ENCODE measurements at regions not wholly inside any gene's neighbourhood (a gene's known extent, or its start where the extent isn't known, plus 50 kb on each side); places are given as distances from the start of the nearest gene placed in this dataset.
"Not testable (repeated sequence)": the region's sequence is repeated elsewhere in the genome, so short reads cannot be mapped to it uniquely, and the experiment has no call there.

DNA sequence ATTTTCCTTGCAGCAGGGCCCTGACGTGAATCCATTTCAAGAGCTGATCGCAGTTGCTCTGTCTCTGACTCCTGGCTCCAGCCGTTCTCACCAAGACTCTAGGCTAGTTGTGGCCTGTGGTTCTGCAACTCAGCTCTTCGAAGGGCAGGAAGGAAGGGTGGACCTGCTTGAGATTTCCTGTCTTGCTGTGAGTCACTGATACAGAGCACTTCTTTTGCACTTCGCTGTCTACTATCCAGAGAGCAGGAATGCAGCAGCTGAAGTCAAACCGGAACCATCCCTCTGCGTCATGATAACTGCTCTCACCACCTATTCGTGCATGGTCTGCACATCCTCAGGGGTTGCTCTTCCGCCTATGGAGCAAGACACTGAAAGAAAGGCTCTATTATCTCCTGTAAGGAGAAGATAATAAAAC, 59.7 kb downstream of the RAP2B start:
- intact Hi-C loops (cut with DNase I) = no loop called here
- peak; percentile 67 for DNase-seq

GRCh38 chr3:153226877-153227276, 64.9 kb downstream of the RAP2B start:
- intact Hi-C loops (cut with DNase I); ATAC-seq (ENCODE audit: poor library complexity): not testable (repeated sequence)

More for the DNA sequence above, 59.7 kb downstream of the RAP2B start:
- peak; percentile 94 for ATAC-seq (ENCODE audit: poor library complexity)

GRCh38 chr3:153230427-153230826, 68.4 kb downstream of the RAP2B start:
- intact Hi-C loops (cut with DNase I); DNase-seq; ATAC-seq (ENCODE audit: poor library complexity): not testable (repeated sequence)

More at GRCh38 chr3:153226877-153227276, 64.9 kb downstream of the RAP2B start:
- DNase-seq = not testable (repeated sequence)

- DNase-seq; ATAC-seq (ENCODE audit: poor library complexity); intact Hi-C loops (cut with DNase I): not testable (repeated sequence)
These were observed 69.2 kb downstream of the RAP2B start for GRCh38 chr3:153231245-153231644.

DNA sequence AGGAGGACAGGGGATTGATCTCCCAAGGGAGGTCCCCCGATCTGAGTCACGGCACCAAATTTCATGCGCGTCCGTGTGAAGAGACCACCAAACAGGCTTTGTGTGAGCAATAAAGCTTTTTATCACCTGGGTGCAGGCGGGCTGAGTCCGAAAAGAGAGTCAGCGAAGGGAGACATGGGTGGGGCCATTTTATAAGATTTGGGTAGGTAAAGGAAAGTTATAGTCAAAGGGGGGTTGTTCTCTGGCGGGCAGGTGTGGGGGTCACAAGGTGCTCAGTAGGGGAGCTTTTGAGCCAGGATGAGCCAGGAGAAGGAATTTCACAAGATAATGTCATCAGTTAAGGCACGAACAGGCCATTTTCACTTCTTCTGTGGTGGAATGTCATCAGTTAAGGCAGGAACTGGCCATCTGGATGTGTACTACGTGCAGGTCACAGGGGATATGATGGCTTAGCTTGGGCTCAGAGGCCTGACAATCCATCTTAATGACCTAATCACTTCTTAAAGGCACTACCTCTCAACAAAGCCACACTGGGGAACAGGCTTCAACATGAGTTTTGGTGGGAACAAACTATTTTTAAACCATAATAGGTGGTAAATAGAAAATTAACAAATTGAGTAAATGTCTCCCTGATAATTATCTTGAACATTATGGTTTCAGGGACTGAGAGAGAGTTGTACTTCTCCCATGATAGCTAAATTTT, 70.2 kb downstream of the RAP2B start:
- intact Hi-C loops (cut with DNase I); ATAC-seq (ENCODE audit: poor library complexity); DNase-seq: not testable (repeated sequence)

- intact Hi-C loops (cut with DNase I) = no loop called here
- ATAC-seq (ENCODE audit: poor library complexity) (no peak), DNase-seq (no peak)
These were observed 70.8 kb downstream of the RAP2B start for GRCh38 chr3:153232851-153233271.

DNA sequence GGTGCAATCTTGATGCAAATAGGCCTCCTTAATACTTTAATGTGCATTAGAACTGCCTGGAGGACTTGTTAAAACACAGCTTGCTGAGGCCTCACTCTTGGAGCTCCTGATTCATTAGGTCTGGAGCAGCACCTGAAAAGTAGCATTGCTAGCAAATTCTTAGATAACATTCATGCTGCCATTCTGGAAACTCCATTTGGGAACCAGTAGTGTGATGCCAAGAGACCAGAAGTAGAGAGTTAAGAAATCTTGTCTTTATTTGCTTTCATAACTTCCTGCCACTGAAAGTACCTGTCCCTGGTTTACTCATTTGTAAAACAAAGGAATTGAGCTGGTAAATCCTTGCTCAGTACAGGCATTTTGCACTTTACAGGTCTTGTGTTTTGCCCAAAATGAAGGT, 72.0 kb downstream of the RAP2B start:
- intact Hi-C loops (cut with DNase I) = no loop called here
- DNase-seq (no peak), ATAC-seq (ENCODE audit: poor library complexity) (no peak)

GRCh38 chr3:153242896-153243295, 80.9 kb downstream of the RAP2B start:
- no peak for DNase-seq
- no peak for ATAC-seq (ENCODE audit: poor library complexity)
- intact Hi-C loops (cut with DNase I) = no loop called here

GRCh38 chr3:153244961-153245360, 82.9 kb downstream of the RAP2B start:
- no peak for ATAC-seq (ENCODE audit: poor library complexity)
- no peak for DNase-seq
- intact Hi-C loops (cut with DNase I) = no loop called here

GRCh38 chr3:153245661-153246060, 83.6 kb downstream of the RAP2B start:
- DNase-seq = no peak
- no peak for ATAC-seq (ENCODE audit: poor library complexity)
- intact Hi-C loops (cut with DNase I) = no loop called here

GRCh38 chr3:153246331-153246730, 84.3 kb downstream of the RAP2B start:
- DNase-seq (no peak), ATAC-seq (ENCODE audit: poor library complexity) (no peak)
- intact Hi-C loops (cut with DNase I) = no loop called here

- DNase-seq = no peak
- peak; percentile 45 for ATAC-seq (ENCODE audit: poor library complexity)
- intact Hi-C loops (cut with DNase I) = no loop called here
These were observed 84.8 kb downstream of the RAP2B start for GRCh38 chr3:153246806-153247205.

GRCh38 chr3:153247331-153248330, 85.6 kb downstream of the RAP2B start:
- DNase-seq (no peak), ATAC-seq (ENCODE audit: poor library complexity) (peak; percentile 46)
- intact Hi-C loops (cut with DNase I) = no loop called here

DNA sequence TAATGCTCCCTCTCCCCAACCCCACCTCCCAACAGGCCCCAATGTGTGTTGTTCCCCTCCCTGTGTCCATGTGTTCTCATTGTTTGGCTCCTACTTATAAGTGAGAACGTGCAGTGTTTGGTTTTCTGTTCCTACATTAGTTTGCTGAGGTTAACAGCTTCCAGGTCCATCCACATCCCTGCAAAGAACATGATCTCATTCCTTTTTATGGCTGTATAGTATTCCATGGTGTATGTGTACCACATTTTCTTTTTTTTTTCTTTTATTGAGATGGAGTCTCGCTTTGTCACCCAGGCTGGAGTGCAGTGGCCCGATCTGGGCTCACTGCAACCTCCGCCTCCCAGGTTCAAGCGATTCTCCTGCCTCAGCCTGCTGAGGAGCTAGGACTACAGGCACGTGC, 86.8 kb downstream of the RAP2B start:
- DNase-seq; ATAC-seq (ENCODE audit: poor library complexity); intact Hi-C loops (cut with DNase I): not testable (repeated sequence)

DNA sequence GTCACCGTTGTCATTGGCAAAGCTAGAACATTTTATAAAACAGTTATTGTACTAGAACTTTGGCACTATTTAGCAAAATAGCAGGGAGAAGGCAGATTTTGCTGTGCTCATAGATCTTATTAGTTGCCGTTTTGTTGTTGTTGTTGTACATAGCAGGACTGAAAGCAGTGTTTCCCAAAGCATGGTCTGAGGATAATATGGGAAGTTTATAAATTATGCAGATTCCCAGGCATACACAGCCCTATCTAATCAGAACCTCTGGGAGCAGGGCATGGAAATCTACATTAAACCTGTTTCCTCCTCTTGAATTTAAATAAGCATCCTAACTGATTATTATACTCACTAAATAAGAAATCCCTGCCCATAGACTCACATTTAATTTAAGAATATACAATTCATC, 87.9 kb downstream of the RAP2B start:
- no peak for ATAC-seq (ENCODE audit: poor library complexity)
- intact Hi-C loops (cut with DNase I) = no loop called here
- DNase-seq = no peak

GRCh38 chr3:153250446-153250845, 88.4 kb downstream of the RAP2B start:
- intact Hi-C loops (cut with DNase I) = no loop called here
- DNase-seq = no peak
- ATAC-seq (ENCODE audit: poor library complexity) = peak; percentile 45

GRCh38 chr3:153252963-153253362, 90.9 kb downstream of the RAP2B start:
- DNase-seq (no peak), ATAC-seq (ENCODE audit: poor library complexity) (no peak)
- intact Hi-C loops (cut with DNase I) = no loop called here

GRCh38 chr3:153254361-153254760, 92.3 kb downstream of the RAP2B start:
- ATAC-seq (ENCODE audit: poor library complexity) (no peak), DNase-seq (no peak)
- intact Hi-C loops (cut with DNase I) = no loop called here

GRCh38 chr3:153257673-153258351, 95.8 kb downstream of the RAP2B start:
- DNase-seq (no peak), ATAC-seq (ENCODE audit: poor library complexity) (no peak)
- intact Hi-C loops (cut with DNase I) = no loop called here
